ENCODE measurements at regions not wholly inside any gene's neighbourhood (a gene's known extent, or its start where the extent isn't known, plus 50 kb on each side); places are given as distances from the start of the nearest gene placed in this dataset.

- FAIRE-seq (no peak), DNase-seq (ENCODE audit: low read depth, low spot score) (no peak)
- no peak overlapping the region for H3K27ac ChIP-seq (ENCODE audit: insufficient read depth, low read depth, low read length)
- no peak overlapping the region for H3K4me3 ChIP-seq (replicated peaks in 1 of 3; ENCODE audit: insufficient read depth in 1 of 3, low read depth in 1 of 3, low read length in 3 of 3)
- H3K36me3 ChIP-seq (ENCODE audit: control insufficient read depth in 2 of 2, extremely low read depth in 1 of 2, insufficient read depth in 2 of 2, low read length in 2 of 2), result no peaks in the 10 kb centered on the region
- H3K9ac ChIP-seq (replicated peaks; ENCODE audit: extremely low read depth, insufficient read depth, low read length), result no peak overlapping the region
- no TSS peak for BruUV-seq (replicated peaks)
- ChIA-PET CTCF (no interaction called here), POLR2A (no interaction called here)
- H3K4me2 ChIP-seq (ENCODE audit: insufficient read depth, low read length), result no peak overlapping the region
- H2AFZ ChIP-seq (ENCODE audit: low read depth, low read length), result no peak overlapping the region
- no peaks in the 10 kb centered on the region for H3K9me3 ChIP-seq (replicated peaks; ENCODE audit: control insufficient read depth, insufficient read depth, low read length)
- no peaks in the 10 kb centered on the region for H3K79me2 ChIP-seq (ENCODE audit: control insufficient read depth, insufficient read depth, low read length)
- peaks cover 2% of the 10 kb centered on the region for H3K4me1 ChIP-seq (ENCODE audit: control insufficient read depth, extremely low read depth, insufficient read depth, low read length)
- no peaks in the 10 kb centered on the region for H4K20me1 ChIP-seq (replicated peaks; ENCODE audit: control insufficient read depth, extremely low read depth, insufficient read depth, low read length)
- intact Hi-C loops (cut with micrococcal nuclease), result no loop called here
- no peaks in the 10 kb centered on the region for H3K9me1 ChIP-seq (replicated peaks; ENCODE audit: control insufficient read depth, extremely low read depth, insufficient read depth, low read length)
- dilution Hi-C loops (cut with MboI; ENCODE audit: extremely low pct_ligation_motif_present, low sequenced_read_pairs), result no loop called here
- H3K27me3 ChIP-seq (ENCODE audit: control insufficient read depth in 2 of 2, insufficient read depth in 2 of 2, low read length in 2 of 2), result no peaks in the 10 kb centered on the region
- no peak for TF ChIP-seq GATA2 (IDR thresholded peaks at IDR 0.05; ENCODE audit: insufficient read depth, insufficient read length, low read depth, low read length)
- TF ChIP-seq POLR2A (IDR thresholded peaks at IDR 0.05; ENCODE audit: low read depth, low read length), result no peak
- TF ChIP-seq POLR2AphosphoS5 (IDR thresholded peaks at IDR 0.05; ENCODE audit: insufficient read depth, low read depth, low read length), result no peak
- TF ChIP-seq EZH2 (IDR thresholded peaks at IDR 0.05; ENCODE audit: borderline replicate concordance, low read depth, low read length, severe bottlenecking), result no peak
- no peak for TF ChIP-seq MAX (IDR thresholded peaks at IDR 0.05; ENCODE audit: insufficient read depth, insufficient read length)
- TF ChIP-seq FOS (IDR thresholded peaks at IDR 0.05; ENCODE audit: borderline replicate concordance, insufficient read depth, low read length), result no peak
- TF ChIP-seq MYC (IDR thresholded peaks at IDR 0.05; ENCODE audit: low read depth, low read length), result no peak
- TF ChIP-seq JUN (IDR thresholded peaks at IDR 0.05; ENCODE audit: borderline replicate concordance, insufficient read depth, insufficient read length, low read depth), result no peak
Measured at GRCh38 chr20:22904386-22904785, 130.7 kb upstream of the SSTR4 start.

- CTCF ChIA-PET, result no interaction called here
- DNase-seq (ENCODE audit: low read depth, low spot score) (peak; percentile 11), FAIRE-seq (no peak)
- no peak overlapping the region for H3K27ac ChIP-seq (ENCODE audit: insufficient read depth, low read depth, low read length)
- BruUV-seq (replicated peaks), result no TSS peak
- H3K9ac ChIP-seq (replicated peaks; ENCODE audit: extremely low read depth, insufficient read depth, low read length), result no peak overlapping the region
- dilution Hi-C loops (cut with MboI; ENCODE audit: extremely low pct_ligation_motif_present, low sequenced_read_pairs) (no loop called here), intact Hi-C loops (cut with micrococcal nuclease) (no loop called here)
- H3K4me2 ChIP-seq (ENCODE audit: insufficient read depth, low read length), result no peak overlapping the region
- peak overlapping the region; percentile 87 for H2AFZ ChIP-seq (ENCODE audit: low read depth, low read length)
- H3K36me3 ChIP-seq (ENCODE audit: control insufficient read depth in 2 of 2, extremely low read depth in 1 of 2, insufficient read depth in 2 of 2, low read length in 2 of 2), result no peaks in the 10 kb centered on the region
- no peak overlapping the region for H3K4me3 ChIP-seq (replicated peaks in 1 of 3; ENCODE audit: insufficient read depth in 1 of 3, low read depth in 1 of 3, low read length in 3 of 3)
- POLR2A ChIA-PET, result no interaction called here
- TF ChIP-seq CTCF (IDR thresholded peaks at IDR 0.05; ENCODE audit: extremely low read depth in 1 of 2, insufficient read depth in 1 of 2, low read depth in 1 of 2, low read length in 2 of 2) (no peak), FOS (IDR thresholded peaks at IDR 0.05; ENCODE audit: borderline replicate concordance, insufficient read depth, low read length) (no peak), GATA2 (IDR thresholded peaks at IDR 0.05; ENCODE audit: insufficient read depth, insufficient read length, low read depth, low read length) (peak; percentile 70), MYC (IDR thresholded peaks at IDR 0.05; ENCODE audit: low read depth, low read length) (no peak), POLR2A (IDR thresholded peaks at IDR 0.05; ENCODE audit: low read depth, low read length) (no peak), POLR2AphosphoS5 (IDR thresholded peaks at IDR 0.05; ENCODE audit: insufficient read depth, low read depth, low read length) (no peak), JUN (IDR thresholded peaks at IDR 0.05; ENCODE audit: borderline replicate concordance, insufficient read depth, insufficient read length, low read depth) (no peak)
- H3K79me2 ChIP-seq (ENCODE audit: control insufficient read depth, insufficient read depth, low read length), result no peaks in the 10 kb centered on the region
- H3K9me3 ChIP-seq (replicated peaks; ENCODE audit: control insufficient read depth, insufficient read depth, low read length), result no peaks in the 10 kb centered on the region
- no peaks in the 10 kb centered on the region for H4K20me1 ChIP-seq (replicated peaks; ENCODE audit: control insufficient read depth, extremely low read depth, insufficient read depth, low read length)
- peaks cover 2% of the 10 kb centered on the region for H3K4me1 ChIP-seq (ENCODE audit: control insufficient read depth, extremely low read depth, insufficient read depth, low read length)
- no peaks in the 10 kb centered on the region for H3K9me1 ChIP-seq (replicated peaks; ENCODE audit: control insufficient read depth, extremely low read depth, insufficient read depth, low read length)
- H3K27me3 ChIP-seq (ENCODE audit: control insufficient read depth in 2 of 2, insufficient read depth in 2 of 2, low read length in 2 of 2), result no peaks in the 10 kb centered on the region
Measured at GRCh38 chr20:22904905-22905304, 130.2 kb upstream of the SSTR4 start.

All from endothelial cell of umbilical vein (primary cell).